Fibroblast of skin of left biceps (primary cell): ENCODE measurements at regions not wholly inside any gene's neighbourhood (a gene's known extent, or its start where the extent isn't known, plus 50 kb on each side); places are given as distances from the start of the nearest gene placed in this dataset.
"Not testable (repeated sequence)": the region's sequence is repeated elsewhere in the genome, so short reads cannot be mapped to it uniquely, and the experiment has no call there.

Experiments used
- DNase-seq, 2 experiments: peaks; one replicate each; pipeline ENCODE4 v3.0.0-alpha.2; 2013; ENCODE audit warnings: low read depth in 2 of 2

GRCh38 chr4:81781799-81782198 lies 310.1 kb upstream of the RASGEF1B start:
- DNase-seq = no peak

DNA sequence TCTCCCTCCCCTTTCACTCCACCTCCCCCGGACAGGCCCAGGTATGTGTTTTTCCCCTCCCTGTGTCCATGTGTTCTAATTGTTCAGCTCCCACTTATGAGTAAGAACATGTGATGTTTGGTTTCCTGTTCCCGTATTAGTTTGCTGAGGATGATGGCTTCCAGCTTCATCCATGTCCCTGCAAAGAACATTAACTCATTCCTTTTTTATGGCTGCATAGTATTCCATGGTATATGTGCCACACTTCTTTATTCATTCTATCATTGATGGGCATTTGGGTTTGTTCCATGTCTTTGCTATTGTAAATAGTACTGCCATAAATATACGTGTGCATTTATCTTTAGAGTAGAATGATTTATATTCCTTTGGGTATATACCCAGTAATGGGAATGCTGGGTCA lies 306.0 kb upstream of the RASGEF1B start:
- not testable (repeated sequence) for DNase-seq

DNA sequence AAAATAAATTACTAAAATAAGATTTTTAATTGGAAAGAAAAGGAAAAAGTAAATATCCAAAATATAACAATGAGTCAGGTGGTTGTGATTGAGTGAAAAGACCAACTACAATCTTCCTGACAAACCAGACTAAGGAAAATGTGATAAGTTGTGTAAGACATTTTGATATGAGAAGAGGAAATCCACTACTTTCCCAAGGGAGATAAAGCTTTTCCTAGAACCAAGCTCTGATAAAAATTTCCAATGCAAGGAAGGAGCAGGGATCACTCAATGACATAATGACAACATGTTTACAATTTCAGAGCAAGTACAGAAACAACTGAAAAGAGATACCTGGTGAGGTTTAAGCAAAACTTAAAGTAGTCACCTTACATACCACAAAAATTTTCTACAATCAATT lies 305.1 kb upstream of the RASGEF1B start:
- DNase-seq = no peak

DNA sequence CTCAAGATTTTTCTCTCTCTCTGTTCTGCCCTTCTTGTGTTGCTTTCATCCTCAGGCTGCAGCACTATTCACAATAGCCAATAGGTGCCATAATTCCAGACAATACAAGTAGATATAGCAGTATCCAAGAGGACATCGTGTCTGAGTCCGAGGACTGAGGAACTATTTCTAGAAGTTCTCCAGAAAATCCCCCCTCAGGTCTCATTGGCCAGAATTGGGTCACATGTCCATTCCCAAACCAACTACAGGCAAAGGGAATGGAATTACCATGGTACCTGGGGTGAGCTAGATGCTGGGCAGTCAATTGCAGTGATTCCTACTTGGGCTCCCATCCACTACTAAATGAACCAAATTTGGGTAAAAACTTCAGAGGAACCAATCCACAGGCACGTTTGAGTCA lies 301.9 kb upstream of the RASGEF1B start:
- no peak for DNase-seq

DNA sequence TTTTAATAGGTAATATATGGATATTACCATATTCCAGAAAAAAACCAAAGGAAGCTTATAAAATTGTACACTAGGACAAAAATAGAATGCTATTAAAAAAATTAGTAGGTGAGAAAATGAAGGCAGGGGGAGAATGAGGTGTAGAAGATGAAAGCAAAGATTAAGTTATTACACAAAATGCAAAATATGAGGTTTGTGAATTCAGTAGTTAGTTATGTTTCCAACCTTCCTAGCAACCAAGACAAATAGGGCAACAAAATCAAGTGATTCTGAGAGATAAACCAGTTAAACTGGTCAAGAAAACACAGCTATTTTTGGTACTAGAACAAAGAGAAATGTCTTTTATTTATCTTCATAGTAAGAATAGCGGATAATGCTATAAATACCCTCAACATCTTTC lies 300.0 kb upstream of the RASGEF1B start:
- DNase-seq = no peak

- no peak for DNase-seq
Measured at GRCh38 chr4:81769244-81769643, 297.5 kb upstream of the RASGEF1B start.

DNA sequence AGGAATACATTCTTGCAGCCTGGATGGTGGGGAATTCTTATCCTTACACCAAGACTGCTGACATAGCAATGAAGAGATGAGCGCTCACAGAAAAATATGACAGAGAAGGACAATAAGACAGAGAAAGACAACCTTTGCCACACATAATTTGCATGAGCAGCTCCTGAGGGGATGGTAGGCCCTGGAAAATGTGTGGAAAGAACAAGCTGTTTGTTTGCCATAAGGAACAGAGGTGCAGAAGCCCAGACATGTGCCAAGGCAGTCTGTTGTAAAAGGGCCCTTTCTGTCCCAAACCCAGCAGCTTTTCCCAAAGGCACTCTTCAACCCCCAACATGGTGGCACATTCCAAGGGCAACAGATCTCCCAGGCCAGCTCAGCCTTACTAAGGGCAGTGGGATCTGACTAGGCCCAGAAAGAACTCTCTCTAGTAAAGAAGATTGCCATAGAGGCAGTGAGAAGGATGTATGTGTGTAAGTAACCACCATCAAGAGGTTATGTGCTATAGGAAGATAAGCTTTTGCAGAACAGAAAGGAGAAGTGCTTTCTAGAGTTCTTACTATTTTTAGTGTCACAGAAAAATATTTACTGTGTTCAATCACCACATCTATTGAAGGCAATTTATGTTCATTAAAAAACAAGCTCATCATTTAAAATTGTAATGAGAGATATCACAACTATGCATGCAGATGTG lies 287.0 kb upstream of the RASGEF1B start:
- DNase-seq = no peak

DNA sequence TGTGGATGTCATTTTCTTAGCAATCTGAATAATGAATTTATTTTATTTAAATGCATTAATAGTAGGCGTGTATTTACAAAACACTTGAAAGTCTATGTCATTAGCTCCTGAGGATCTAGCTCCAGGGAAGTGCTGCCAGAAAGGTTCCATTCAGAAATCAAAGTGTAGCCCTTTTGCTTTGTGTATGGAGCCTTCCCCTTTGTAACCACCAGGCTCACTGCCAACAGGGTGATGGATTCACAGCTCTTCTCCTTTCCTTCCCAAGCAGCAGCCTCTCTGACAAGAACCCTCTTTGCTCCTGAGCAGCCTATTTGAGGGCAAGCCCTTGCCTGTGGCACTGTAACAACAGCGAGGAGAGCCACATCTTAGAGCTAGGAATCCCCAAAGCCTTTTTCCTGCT lies 286.0 kb upstream of the RASGEF1B start:
- no peak for DNase-seq

- no peak for DNase-seq
Measured at GRCh38 chr4:81756973-81757372, 285.3 kb upstream of the RASGEF1B start.

- no peak for DNase-seq
Measured at GRCh38 chr4:81756042-81756441, 284.3 kb upstream of the RASGEF1B start.

DNA sequence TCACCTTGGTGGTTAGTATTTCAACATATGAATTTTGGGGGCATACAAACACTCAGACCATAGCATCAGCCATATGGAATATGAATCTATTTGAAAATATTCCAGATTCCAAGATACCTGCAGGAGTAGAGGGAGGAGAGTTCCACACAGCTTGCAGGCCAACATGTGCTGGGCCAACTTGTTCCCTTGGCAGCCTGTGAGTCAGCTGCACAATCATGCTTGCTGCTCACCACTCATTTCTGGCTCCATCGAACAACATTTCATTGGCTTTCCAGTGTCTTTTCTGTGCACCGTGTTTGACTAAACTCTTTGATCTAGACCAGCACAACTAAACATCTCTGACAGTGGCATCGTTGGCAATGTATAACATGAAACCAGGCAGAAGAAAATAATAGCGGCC lies 282.5 kb upstream of the RASGEF1B start:
- no peak for DNase-seq

- DNase-seq = no peak
Measured at GRCh38 chr4:81751531-81752289, 280.0 kb upstream of the RASGEF1B start.

DNA sequence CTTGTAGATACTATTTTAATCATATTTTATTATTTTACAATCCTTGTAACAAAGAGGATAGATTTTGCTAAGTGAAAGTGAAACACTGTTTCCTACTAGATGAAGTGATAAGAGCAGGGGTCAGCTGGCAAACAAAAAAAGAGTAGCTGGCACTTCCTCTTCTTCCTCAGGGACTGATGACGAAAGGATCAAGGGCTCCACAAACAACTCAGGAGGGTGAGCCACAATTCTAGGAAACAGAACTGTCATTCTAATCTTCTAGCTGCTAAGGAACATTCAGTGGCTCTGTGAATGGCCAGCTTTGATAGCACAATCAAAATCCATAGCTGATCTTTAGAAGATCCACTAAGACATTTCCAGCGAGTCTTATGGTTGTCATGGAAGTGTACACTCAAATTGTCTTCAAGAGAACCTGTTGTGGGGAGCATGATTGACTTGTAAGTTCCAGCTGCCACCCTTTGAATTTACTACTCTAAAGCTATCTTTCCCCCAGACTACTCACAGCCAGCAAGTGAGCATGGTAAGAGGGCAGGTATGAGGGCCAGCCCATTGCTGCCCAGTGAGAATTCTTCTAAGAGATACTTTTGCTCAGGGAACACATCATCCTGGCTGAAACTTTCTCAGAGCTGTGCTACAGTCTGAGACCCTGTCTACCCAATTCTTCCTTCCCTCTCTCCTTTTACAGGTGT lies 275.7 kb upstream of the RASGEF1B start:
- DNase-seq = no peak

- no peak for DNase-seq
Measured at GRCh38 chr4:81746773-81747172, 275.1 kb upstream of the RASGEF1B start.

DNA sequence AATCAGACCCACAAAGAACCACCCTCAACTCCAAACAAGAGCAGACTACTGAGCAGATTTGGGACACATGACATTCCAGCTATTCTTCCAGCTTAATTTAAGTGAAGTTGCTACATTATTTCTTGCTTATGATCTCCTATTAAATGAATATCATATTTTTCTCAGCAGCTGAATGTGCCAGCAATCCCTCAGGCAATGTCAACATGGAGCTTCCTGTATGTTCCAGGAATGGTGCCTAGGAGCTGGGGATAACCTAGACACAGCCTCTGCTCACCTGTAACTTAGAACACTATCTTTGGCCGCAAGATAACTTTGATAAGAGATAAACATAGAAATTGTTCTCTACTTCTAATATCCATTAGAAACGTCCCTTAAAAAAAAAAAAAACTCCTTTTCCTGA lies 274.4 kb upstream of the RASGEF1B start:
- no peak for DNase-seq

- DNase-seq = no peak
Measured at GRCh38 chr4:81745050-81745449, 273.3 kb upstream of the RASGEF1B start.

- DNase-seq = no peak
Measured at GRCh38 chr4:81743731-81744435, 272.2 kb upstream of the RASGEF1B start.

- no peak for DNase-seq
Measured at GRCh38 chr4:81740487-81740886, 268.8 kb upstream of the RASGEF1B start.

DNA sequence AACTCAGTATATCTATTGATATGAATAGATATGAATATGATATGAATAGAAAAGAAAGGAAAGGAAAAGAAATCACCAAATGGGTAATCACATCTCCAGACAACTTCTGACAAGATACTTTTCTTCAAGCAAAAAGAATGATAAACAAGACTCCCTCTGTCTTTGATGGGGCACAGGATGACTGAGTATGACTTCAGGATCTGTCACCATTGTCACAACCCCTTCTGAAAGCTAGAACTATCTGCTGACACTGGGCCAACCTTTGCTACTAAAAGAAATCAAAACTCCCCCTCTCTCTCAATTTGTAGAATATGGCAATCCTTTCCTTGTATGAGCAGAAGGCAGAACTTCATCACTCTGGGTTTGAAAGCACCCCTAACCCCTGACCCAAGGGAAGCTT lies 267.2 kb upstream of the RASGEF1B start:
- no peak for DNase-seq

GRCh38 chr4:81737865-81738559 lies 266.3 kb upstream of the RASGEF1B start:
- no peak for DNase-seq

DNA sequence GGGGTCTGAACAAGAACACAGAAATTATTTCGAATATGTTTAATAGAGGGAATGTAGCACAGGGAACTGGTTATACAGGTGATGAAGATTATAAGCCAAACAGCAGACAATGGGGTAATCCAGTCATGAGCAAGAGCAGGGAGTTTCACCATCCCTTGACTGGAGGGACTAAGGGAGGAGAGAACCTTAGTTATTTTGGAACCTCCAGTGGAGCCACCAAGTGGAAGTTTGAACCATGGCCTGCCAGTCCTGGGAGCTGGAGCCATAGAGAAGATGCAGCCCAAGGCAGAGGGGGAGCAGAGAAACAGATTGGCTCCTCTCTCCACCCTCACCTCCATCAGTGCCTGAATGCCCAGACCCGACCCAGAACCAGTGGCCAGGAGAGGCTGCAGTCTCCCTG lies 264.6 kb upstream of the RASGEF1B start:
- DNase-seq = no peak

DNA sequence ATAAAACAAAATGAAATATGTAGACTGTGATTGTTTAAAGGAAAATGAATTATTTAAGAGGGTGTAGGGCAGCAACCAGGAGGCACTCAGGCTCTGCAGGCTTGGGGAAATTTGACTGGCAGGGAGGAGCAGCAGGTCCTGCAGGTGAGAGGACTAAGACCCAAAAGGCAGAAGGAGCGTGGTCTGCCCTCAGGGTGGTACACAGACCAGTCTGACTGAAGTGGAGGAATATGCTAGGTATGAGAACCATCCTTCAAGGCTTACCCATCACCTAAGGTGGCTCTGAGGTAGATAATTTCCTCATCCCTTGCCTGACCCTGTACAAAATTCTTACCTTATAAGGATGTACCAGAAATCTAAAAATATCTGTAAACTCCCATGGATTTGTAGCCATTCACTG lies 261.3 kb upstream of the RASGEF1B start:
- no peak for DNase-seq
